ENCODE measurements at regions not wholly inside any gene's neighbourhood (a gene's known extent, or its start where the extent isn't known, plus 50 kb on each side); places are given as distances from the start of the nearest gene placed in this dataset.

DNA sequence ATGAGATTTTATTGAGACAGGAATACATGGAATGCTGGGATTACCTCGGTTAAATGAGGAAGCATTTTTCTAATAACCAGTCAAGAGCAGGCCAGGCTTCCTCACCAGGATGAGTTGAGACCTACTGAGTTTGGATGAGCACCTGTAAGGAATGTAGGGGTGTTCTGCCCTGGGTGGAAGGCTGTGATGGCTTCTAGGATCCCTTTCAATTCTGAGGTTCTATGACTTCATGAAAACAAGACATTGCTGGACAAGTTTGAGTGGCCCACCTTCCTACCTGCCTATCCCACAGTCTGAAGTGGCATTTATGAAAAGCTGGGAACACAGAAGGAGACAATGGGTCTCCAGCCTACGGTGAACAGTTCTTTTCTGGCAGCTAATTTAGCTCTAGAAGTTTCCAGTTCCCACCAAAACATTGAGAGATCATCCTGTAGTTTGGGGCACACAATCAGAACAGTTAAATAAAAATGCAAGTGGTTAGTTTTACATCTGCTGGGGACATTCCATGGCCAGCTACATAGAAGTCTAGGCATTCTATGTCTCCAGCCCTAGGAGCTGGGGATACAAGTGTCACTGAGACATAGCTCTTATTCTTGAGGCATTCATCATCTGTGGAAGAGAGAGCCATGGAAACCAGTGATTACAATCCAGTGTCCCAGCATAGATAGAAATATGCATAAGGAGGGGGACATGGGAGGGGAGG is 51.3 kb upstream of the TSPAN2 start:
- Histone ChIP-seq H3K4me3 (ENCODE audit: low read depth, low read length) (no peak overlapping the region), H3K36me3 (ENCODE audit: control insufficient read depth in 2 of 2, insufficient read depth in 1 of 2, low read length in 2 of 2) (no peaks in the 10 kb centered on the region), H3K9me3 (ENCODE audit: control insufficient read depth, insufficient read depth, low read depth, low read length) (no peaks in the 10 kb centered on the region), H3K4me1 (ENCODE audit: control insufficient read depth, insufficient read depth, low read length) (no peaks in the 10 kb centered on the region), H3K27ac (ENCODE audit: extremely low read depth, low read depth, low read length) (no peak overlapping the region)
- TF ChIP-seq ZNF350 (tag by site-specific recombination; IDR thresholded peaks at IDR 0.05): no peak
- TF ChIP-seq ZNF280D (tag by site-specific recombination; IDR thresholded peaks at IDR 0.05): no peak
- no peak for TF ChIP-seq SCRT2 (tag by site-specific recombination; IDR thresholded peaks at IDR 0.05)
- no peak for TF ChIP-seq ZBTB21 (tag by site-specific recombination; IDR thresholded peaks at IDR 0.05)
- TF ChIP-seq, protein P1, sequence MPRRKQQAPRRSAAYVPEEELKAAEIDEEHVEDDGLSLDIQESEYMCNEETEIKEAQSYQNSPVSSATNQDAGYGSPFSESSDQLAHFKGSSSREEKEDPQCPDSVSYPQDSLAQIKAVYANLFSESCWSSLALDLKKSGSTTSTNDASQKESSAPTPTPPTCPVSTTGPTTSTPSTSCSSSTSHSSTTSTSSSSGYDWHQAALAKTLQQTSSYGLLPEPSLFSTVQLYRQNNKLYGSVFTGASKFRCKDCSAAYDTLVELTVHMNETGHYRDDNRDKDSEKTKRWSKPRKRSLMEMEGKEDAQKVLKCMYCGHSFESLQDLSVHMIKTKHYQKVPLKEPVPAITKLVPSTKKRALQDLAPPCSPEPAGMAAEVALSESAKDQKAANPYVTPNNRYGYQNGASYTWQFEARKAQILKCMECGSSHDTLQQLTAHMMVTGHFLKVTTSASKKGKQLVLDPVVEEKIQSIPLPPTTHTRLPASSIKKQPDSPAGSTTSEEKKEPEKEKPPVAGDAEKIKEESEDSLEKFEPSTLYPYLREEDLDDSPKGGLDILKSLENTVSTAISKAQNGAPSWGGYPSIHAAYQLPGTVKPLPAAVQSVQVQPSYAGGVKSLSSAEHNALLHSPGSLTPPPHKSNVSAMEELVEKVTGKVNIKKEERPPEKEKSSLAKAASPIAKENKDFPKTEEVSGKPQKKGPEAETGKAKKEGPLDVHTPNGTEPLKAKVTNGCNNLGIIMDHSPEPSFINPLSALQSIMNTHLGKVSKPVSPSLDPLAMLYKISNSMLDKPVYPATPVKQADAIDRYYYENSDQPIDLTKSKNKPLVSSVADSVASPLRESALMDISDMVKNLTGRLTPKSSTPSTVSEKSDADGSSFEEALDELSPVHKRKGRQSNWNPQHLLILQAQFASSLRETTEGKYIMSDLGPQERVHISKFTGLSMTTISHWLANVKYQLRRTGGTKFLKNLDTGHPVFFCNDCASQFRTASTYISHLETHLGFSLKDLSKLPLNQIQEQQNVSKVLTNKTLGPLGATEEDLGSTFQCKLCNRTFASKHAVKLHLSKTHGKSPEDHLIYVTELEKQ (tag by site-specific recombination; IDR thresholded peaks at IDR 0.05; ENCODE audit: borderline replicate concordance): no peak
- TF ChIP-seq TCF7L2 (IDR thresholded peaks at IDR 0.05; ENCODE audit: borderline replicate concordance, low read depth, low read length): no peak
- no peak for TF ChIP-seq ZBTB1 (tag by site-specific recombination; IDR thresholded peaks at IDR 0.05)
- TF ChIP-seq ZNF560 (tag by site-specific recombination; IDR thresholded peaks at IDR 0.05; ENCODE audit: borderline replicate concordance): no peak
- TF ChIP-seq ZNF555 (tag by site-specific recombination; conservative IDR thresholded peaks at IDR 0.05): no peak
- TF ChIP-seq CTCF (tag by site-specific recombination; IDR thresholded peaks at IDR 0.05): no peak
- ChIA-PET POLR2A (interaction anchor here (1.3 kb wide), 1 partner anchor 197 kb away, joined by 5 read pairs; the partner anchor contains the start of gene NGF), CTCF (interaction anchor here (0.6 to 8.7 kb wide), 7 partner anchors 135 to 566 kb away, joined by 3 to 179 read pairs (median 4); no protein-coding TSS in a partner anchor)

DNA sequence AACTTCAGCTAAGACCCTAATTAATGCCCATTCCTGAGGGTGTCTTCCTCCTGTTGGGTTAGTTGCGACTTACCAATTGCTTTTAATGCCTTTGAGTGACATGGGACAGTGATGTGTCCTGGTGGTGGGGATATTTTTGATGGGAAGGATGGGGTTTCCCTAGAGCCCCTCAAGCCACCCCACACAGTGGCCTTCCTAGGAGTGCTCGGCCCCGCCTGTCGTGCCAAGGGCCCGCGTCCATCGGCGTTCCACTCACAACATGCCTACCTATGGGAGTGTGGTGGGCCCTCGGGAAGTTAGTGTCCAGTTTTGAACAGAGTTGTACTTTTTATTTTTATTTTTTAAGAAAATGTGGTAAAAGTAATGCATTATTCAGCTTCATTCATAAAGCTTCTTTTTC is 50.1 kb upstream of the TSPAN2 start:
- POLR2A ChIA-PET: interaction anchor here (0.8 kb wide), 1 partner anchor 324 kb away, joined by 3 read pairs; no protein-coding TSS in a partner anchor
- Histone ChIP-seq H3K27ac (ENCODE audit: extremely low read depth, low read depth, low read length) (no peak overlapping the region), H3K4me1 (ENCODE audit: control insufficient read depth, insufficient read depth, low read length) (no peaks in the 10 kb centered on the region)

More for the DNA sequence above, 50.1 kb upstream of the TSPAN2 start:
- CTCF ChIA-PET: interaction anchor here (0.6 to 8.7 kb wide), 20 partner anchors 11 to 632 kb away, joined by 3 to 179 read pairs (median 4); no protein-coding TSS in a partner anchor
- no peaks in the 10 kb centered on the region for H3K9me3 ChIP-seq (ENCODE audit: control insufficient read depth, insufficient read depth, low read depth, low read length)
- no peaks in the 10 kb centered on the region for H3K36me3 ChIP-seq (ENCODE audit: control insufficient read depth in 2 of 2, insufficient read depth in 1 of 2, low read length in 2 of 2)
- no peak for TF ChIP-seq ZNF433 (tag by site-specific recombination; IDR thresholded peaks at IDR 0.05; ENCODE audit: low read depth)
- TF ChIP-seq ZNF654 (tag by site-specific recombination; IDR thresholded peaks at IDR 0.05; ENCODE audit: low read depth): no peak
- no peak for TF ChIP-seq ZNF48 (tag by site-specific recombination; IDR thresholded peaks at IDR 0.05)
- TF ChIP-seq ZNF133 (tag by site-specific recombination; IDR thresholded peaks at IDR 0.05): no peak
- no peak overlapping the region for H3K4me3 ChIP-seq (ENCODE audit: low read depth, low read length)
